ENCODE measurements at regions not wholly inside any gene's neighbourhood (a gene's known extent, or its start where the extent isn't known, plus 50 kb on each side); places are given as distances from the start of the nearest gene placed in this dataset.

- TF ChIP-seq POLR2AphosphoS5 (IDR thresholded peaks at IDR 0.05; ENCODE audit: borderline replicate concordance, low read depth, low read length) (no peak), EZH2 (IDR thresholded peaks at IDR 0.05) (no peak)
These were observed 183.3 kb upstream of the FBXO11 start for GRCh38 chr2:48089644-48090043.

Data from SK-N-MC (cell line).